COLO829 (cell line): ENCODE measurements at regions not wholly inside any gene's neighbourhood (a gene's known extent, or its start where the extent isn't known, plus 50 kb on each side); places are given as distances from the start of the nearest gene placed in this dataset.
"Not testable (repeated sequence)": the region's sequence is repeated elsewhere in the genome, so short reads cannot be mapped to it uniquely, and the experiment has no call there.

Experiments
- DNase-seq: peaks from one replicate; pipeline ENCODE4 v3.0.0; 2012; ENCODE audit warnings: low spot score

- DNase-seq, result peak; percentile 27
Measured at GRCh38 chr9:30995956-30996738, 1388.3 kb upstream of the ACO1 start.

- DNase-seq, result no peak
Measured at GRCh38 chr9:30996761-30997160, 1387.7 kb upstream of the ACO1 start.

GRCh38 chr9:30997291-30997690, 1387.2 kb upstream of the ACO1 start:
- DNase-seq, result no peak

GRCh38 chr9:31005086-31005665, 1379.3 kb upstream of the ACO1 start:
- no peak for DNase-seq

GRCh38 chr9:31013371-31013770, 1371.1 kb upstream of the ACO1 start:
- DNase-seq, result no peak

GRCh38 chr9:31023847-31024246, 1360.6 kb upstream of the ACO1 start:
- DNase-seq, result no peak

- no peak for DNase-seq
Measured at GRCh38 chr9:31027678-31028077, 1356.8 kb upstream of the ACO1 start.

GRCh38 chr9:31028137-31028536, 1356.3 kb upstream of the ACO1 start:
- no peak for DNase-seq

- peak; percentile 21 for DNase-seq
Measured at GRCh38 chr9:31030741-31031202, 1353.7 kb upstream of the ACO1 start.

- DNase-seq, result no peak
Measured at GRCh38 chr9:31032206-31032605, 1352.2 kb upstream of the ACO1 start.

- DNase-seq, result no peak
Measured at GRCh38 chr9:31034311-31034710, 1350.1 kb upstream of the ACO1 start.

GRCh38 chr9:31040564-31040963, 1343.9 kb upstream of the ACO1 start:
- no peak for DNase-seq

- DNase-seq, result no peak
Measured at GRCh38 chr9:31045810-31046209, 1338.6 kb upstream of the ACO1 start.

- not testable (repeated sequence) for DNase-seq
Measured at GRCh38 chr9:31061592-31061991, 1322.9 kb upstream of the ACO1 start.

GRCh38 chr9:31065691-31066090, 1318.8 kb upstream of the ACO1 start:
- no peak for DNase-seq

- no peak for DNase-seq
Measured at GRCh38 chr9:31067418-31067817, 1317.0 kb upstream of the ACO1 start.

- DNase-seq, result no peak
Measured at GRCh38 chr9:31071606-31072286, 1312.7 kb upstream of the ACO1 start.

- no peak for DNase-seq
Measured at GRCh38 chr9:31078175-31078574, 1306.3 kb upstream of the ACO1 start.

- no peak for DNase-seq
Measured at GRCh38 chr9:31084350-31084749, 1300.1 kb upstream of the ACO1 start.

GRCh38 chr9:31089549-31090221, 1294.8 kb upstream of the ACO1 start:
- DNase-seq, result peak; percentile 23

- DNase-seq, result peak; percentile 73
Measured at GRCh38 chr9:31100311-31100710, 1284.1 kb upstream of the ACO1 start.

GRCh38 chr9:31103836-31104235, 1280.6 kb upstream of the ACO1 start:
- no peak for DNase-seq

GRCh38 chr9:31104249-31104648, 1280.2 kb upstream of the ACO1 start:
- no peak for DNase-seq
